ENCODE measurements at regions not wholly inside any gene's neighbourhood (a gene's known extent, or its start where the extent isn't known, plus 50 kb on each side); places are given as distances from the start of the nearest gene placed in this dataset.

DNA sequence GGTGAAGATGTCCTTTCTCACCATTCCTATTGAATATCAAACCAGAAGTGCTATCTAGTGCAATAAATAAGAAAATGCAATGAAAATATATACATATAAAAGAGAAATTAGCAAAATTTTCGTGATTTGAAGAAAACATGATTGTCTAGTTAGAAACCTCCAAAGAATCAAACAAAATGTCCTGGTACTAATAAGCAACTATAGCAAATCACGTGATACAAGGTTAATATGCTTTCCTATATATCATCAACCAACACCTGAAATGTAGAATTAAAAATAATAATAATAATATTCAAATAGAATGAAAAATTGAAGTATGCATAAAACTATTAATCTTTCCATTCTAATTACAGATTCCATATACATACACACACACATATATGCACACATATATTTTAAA is 183.9 kb upstream of the POM121L12 start:
- CTCF ChIA-PET (ENCODE audit: partially characterized antibody) = no interaction called here

DNA sequence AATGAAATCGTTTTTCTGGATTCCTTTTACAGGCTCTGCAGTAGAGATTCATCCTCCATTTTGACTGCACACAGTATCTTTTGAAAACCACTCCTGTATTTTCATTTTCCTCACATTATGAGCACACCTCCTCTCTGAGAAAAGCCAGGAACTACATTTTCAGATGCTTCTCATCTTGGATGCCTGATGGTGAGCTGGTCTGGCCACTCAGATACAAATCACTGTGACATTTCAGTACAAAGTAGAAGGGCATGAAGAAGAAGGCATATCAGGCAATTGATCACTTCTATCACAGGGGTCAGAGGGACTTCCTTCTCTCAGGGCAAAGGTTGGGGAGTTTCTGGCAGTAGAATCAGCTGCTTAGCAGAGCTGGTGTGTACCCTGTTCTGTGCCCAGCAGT is 192.0 kb upstream of the POM121L12 start:
- CTCF ChIA-PET (ENCODE audit: partially characterized antibody) = no interaction called here
- H3K4me3 Mint-ChIP-seq = no peak overlapping the region
- H3K9me3 ChIP-seq (ENCODE audit: control insufficient read depth in 1 of 2, low read length in 2 of 2) = peaks cover 0 to 8% of the 10 kb centered on the region in 2 donors
- no peak overlapping the region for H3K27ac Mint-ChIP-seq
- DNase-seq = no peak
- intact Hi-C loops (cut with micrococcal nuclease) = no loop called here
- no peaks in the 10 kb centered on the region for H3K4me1 ChIP-seq (ENCODE audit: insufficient read depth, low read length)
- H3K9me3 Mint-ChIP-seq = peaks cover 3 to 23% (median 14%) of the 10 kb centered on the region in 8 donors
- no peaks in the 10 kb centered on the region for H3K4me1 Mint-ChIP-seq
- no peaks in the 10 kb centered on the region for H3K27me3 Mint-ChIP-seq
- no peaks in the 10 kb centered on the region for H3K36me3 Mint-ChIP-seq
- H3K36me3 ChIP-seq (ENCODE audit: insufficient read depth, low read length) = no peaks in the 10 kb centered on the region
- no peak overlapping the region for H3K27ac ChIP-seq (ENCODE audit: low read depth, low read length)
- POLR2A ChIA-PET (ENCODE audit: partially characterized antibody) = no interaction called here
- no peak overlapping the region for H3K4me3 ChIP-seq (ENCODE audit: low read length in 2 of 2)
- no peaks in the 10 kb centered on the region for H3K27me3 ChIP-seq (ENCODE audit: insufficient read depth, low read length)

More for the DNA sequence above, 183.9 kb upstream of the POM121L12 start:
- Mint-ChIP-seq H3K36me3 (no peaks in the 10 kb centered on the region), H3K4me3 (no peak overlapping the region), H3K27me3 (no peaks in the 10 kb centered on the region), H3K9me3 (peaks cover 0 to 28% (median 6%) of the 10 kb centered on the region in 8 donors), H3K4me1 (no peaks in the 10 kb centered on the region), H3K27ac (no peak overlapping the region)
- Histone ChIP-seq H3K9me3 (ENCODE audit: control insufficient read depth in 1 of 2, low read length in 2 of 2) (peaks cover 0 to 4% of the 10 kb centered on the region in 2 donors), H3K27ac (ENCODE audit: low read depth, low read length) (no peak overlapping the region), H3K4me1 (ENCODE audit: insufficient read depth, low read length) (no peaks in the 10 kb centered on the region), H3K36me3 (ENCODE audit: insufficient read depth, low read length) (no peaks in the 10 kb centered on the region), H3K4me3 (ENCODE audit: low read length in 2 of 2) (no peak overlapping the region), H3K27me3 (ENCODE audit: insufficient read depth, low read length) (no peaks in the 10 kb centered on the region)
- intact Hi-C loops (cut with micrococcal nuclease) = no loop called here
- POLR2A ChIA-PET (ENCODE audit: partially characterized antibody) = no interaction called here
- DNase-seq = no peak

GRCh38 chr7:52842202-52842900 is 193.1 kb upstream of the POM121L12 start:
- peaks cover 3 to 26% (median 17%) of the 10 kb centered on the region in 8 donors for H3K9me3 Mint-ChIP-seq
- no peaks in the 10 kb centered on the region for H3K27me3 Mint-ChIP-seq
- H3K4me3 Mint-ChIP-seq = no peak overlapping the region
- Histone ChIP-seq H3K4me1 (ENCODE audit: insufficient read depth, low read length) (no peaks in the 10 kb centered on the region), H3K9me3 (ENCODE audit: control insufficient read depth in 1 of 2, low read length in 2 of 2) (peaks cover 0 to 8% of the 10 kb centered on the region in 2 donors), H3K27me3 (ENCODE audit: insufficient read depth, low read length) (no peaks in the 10 kb centered on the region), H3K36me3 (ENCODE audit: insufficient read depth, low read length) (no peaks in the 10 kb centered on the region), H3K27ac (ENCODE audit: low read depth, low read length) (no peak overlapping the region), H3K4me3 (ENCODE audit: low read length in 2 of 2) (no peak overlapping the region)
- H3K27ac Mint-ChIP-seq = no peak overlapping the region
- H3K36me3 Mint-ChIP-seq = no peaks in the 10 kb centered on the region
- DNase-seq = no peak
- ChIA-PET POLR2A (ENCODE audit: partially characterized antibody) (no interaction called here), CTCF (ENCODE audit: partially characterized antibody) (no interaction called here)
- intact Hi-C loops (cut with micrococcal nuclease) = no loop called here
- no peaks in the 10 kb centered on the region for H3K4me1 Mint-ChIP-seq

DNA sequence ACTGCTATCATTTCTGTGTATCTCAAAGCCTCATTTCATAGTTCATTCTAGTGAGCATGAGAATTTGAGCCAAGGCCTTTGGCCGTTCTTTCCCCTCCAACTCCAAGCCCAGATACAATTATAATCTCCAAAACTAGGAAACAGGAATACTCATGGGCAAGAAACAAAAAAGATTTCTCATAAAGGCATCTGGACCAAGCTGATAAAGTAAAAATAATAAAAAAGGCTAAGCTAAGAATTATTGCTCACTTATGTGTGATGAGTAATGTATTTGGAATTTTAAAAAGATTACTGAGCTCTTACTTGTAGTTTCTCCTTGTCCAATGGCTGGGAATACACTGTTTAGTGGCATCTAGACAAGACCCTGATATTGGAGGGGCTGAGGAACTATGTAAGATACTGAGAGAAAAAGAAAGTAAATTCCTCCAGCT is 196.4 kb upstream of the POM121L12 start:
- Mint-ChIP-seq H3K27ac (no peak overlapping the region), H3K9me3 (peaks cover 3 to 32% (median 14%) of the 10 kb centered on the region in 8 donors), H3K4me1 (no peaks in the 10 kb centered on the region), H3K36me3 (no peaks in the 10 kb centered on the region), H3K4me3 (no peak overlapping the region), H3K27me3 (no peaks in the 10 kb centered on the region)
- Histone ChIP-seq H3K4me3 (ENCODE audit: low read length in 2 of 2) (no peak overlapping the region), H3K27ac (ENCODE audit: low read depth, low read length) (no peak overlapping the region), H3K27me3 (ENCODE audit: insufficient read depth, low read length) (no peaks in the 10 kb centered on the region), H3K4me1 (ENCODE audit: insufficient read depth, low read length) (no peaks in the 10 kb centered on the region), H3K36me3 (ENCODE audit: insufficient read depth, low read length) (no peaks in the 10 kb centered on the region), H3K9me3 (ENCODE audit: control insufficient read depth in 1 of 2, low read length in 2 of 2) (no peaks in the 10 kb centered on the region)
- intact Hi-C loops (cut with micrococcal nuclease) = no loop called here
- ChIA-PET CTCF (ENCODE audit: partially characterized antibody) (no interaction called here), POLR2A (ENCODE audit: partially characterized antibody) (no interaction called here)
- DNase-seq = no peak

DNA sequence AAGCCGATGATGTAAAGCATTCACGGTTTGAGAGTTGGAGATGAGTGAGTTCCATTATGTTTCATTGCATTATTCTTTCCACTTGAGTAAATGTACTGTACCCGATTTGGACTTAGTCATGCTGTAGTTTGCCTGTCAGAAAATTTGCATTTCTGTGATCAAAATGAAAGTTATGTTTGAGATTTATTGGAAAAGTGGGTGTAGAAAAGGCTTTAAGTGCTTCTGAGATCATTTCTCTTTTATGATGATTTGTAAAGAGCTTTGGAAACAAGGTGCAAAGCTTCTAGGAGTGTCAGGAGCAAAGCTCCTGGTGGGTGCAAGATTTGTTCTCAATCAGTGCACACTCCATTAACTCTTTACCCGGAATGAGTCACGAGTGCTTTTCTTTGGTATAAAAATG is 204.1 kb upstream of the POM121L12 start:
- H3K27ac Mint-ChIP-seq = no peak overlapping the region
- Histone ChIP-seq H3K4me3 (ENCODE audit: low read length in 2 of 2) (no peak overlapping the region), H3K36me3 (ENCODE audit: insufficient read depth, low read length) (no peaks in the 10 kb centered on the region), H3K9me3 (ENCODE audit: control insufficient read depth in 1 of 2, low read length in 2 of 2) (peaks cover 0 to 3% of the 10 kb centered on the region in 2 donors), H3K27me3 (ENCODE audit: insufficient read depth, low read length) (no peaks in the 10 kb centered on the region), H3K4me1 (ENCODE audit: insufficient read depth, low read length) (no peaks in the 10 kb centered on the region), H3K27ac (ENCODE audit: low read depth, low read length) (no peak overlapping the region)
- no peak overlapping the region for H3K4me3 Mint-ChIP-seq
- ChIA-PET POLR2A (ENCODE audit: partially characterized antibody) (no interaction called here), CTCF (ENCODE audit: partially characterized antibody) (no interaction called here)
- DNase-seq = no peak
- peaks cover 3 to 28% (median 16%) of the 10 kb centered on the region in 8 donors for H3K9me3 Mint-ChIP-seq
- no peaks in the 10 kb centered on the region for H3K4me1 Mint-ChIP-seq
- no peaks in the 10 kb centered on the region for H3K36me3 Mint-ChIP-seq
- intact Hi-C loops (cut with micrococcal nuclease) = no loop called here
- no peaks in the 10 kb centered on the region for H3K27me3 Mint-ChIP-seq

DNA sequence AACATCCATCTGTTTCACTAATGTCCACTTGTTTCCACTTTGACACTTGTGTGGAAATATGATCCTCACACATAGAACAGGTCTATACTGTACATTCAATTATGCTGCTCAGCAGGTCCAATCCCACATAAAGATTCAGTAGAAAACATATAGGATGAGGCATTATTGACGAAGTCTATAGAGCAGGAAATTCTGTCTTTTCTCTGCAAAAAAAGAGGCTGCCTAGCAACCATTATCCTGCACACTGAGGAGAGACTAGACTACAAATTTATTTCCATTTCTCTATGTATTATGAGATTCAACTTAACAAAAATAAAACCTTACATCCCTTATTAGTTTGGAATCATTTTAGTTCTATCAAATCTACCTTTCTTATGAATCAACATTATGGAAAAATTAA is 204.6 kb upstream of the POM121L12 start:
- no peaks in the 10 kb centered on the region for H3K27me3 Mint-ChIP-seq
- Histone ChIP-seq H3K9me3 (ENCODE audit: control insufficient read depth in 1 of 2, low read length in 2 of 2) (peaks cover 0 to 3% of the 10 kb centered on the region in 2 donors), H3K4me1 (ENCODE audit: insufficient read depth, low read length) (no peaks in the 10 kb centered on the region), H3K36me3 (ENCODE audit: insufficient read depth, low read length) (no peaks in the 10 kb centered on the region), H3K4me3 (ENCODE audit: low read length in 2 of 2) (no peak overlapping the region), H3K27me3 (ENCODE audit: insufficient read depth, low read length) (no peaks in the 10 kb centered on the region), H3K27ac (ENCODE audit: low read depth, low read length) (no peak overlapping the region)
- no peaks in the 10 kb centered on the region for H3K36me3 Mint-ChIP-seq
- H3K4me3 Mint-ChIP-seq = no peak overlapping the region
- H3K27ac Mint-ChIP-seq = no peak overlapping the region
- peaks cover 3 to 29% (median 15%) of the 10 kb centered on the region in 8 donors for H3K9me3 Mint-ChIP-seq
- no peaks in the 10 kb centered on the region for H3K4me1 Mint-ChIP-seq
- intact Hi-C loops (cut with micrococcal nuclease) = no loop called here
- no peak for DNase-seq
- ChIA-PET CTCF (ENCODE audit: partially characterized antibody) (no interaction called here), POLR2A (ENCODE audit: partially characterized antibody) (no interaction called here)

DNA sequence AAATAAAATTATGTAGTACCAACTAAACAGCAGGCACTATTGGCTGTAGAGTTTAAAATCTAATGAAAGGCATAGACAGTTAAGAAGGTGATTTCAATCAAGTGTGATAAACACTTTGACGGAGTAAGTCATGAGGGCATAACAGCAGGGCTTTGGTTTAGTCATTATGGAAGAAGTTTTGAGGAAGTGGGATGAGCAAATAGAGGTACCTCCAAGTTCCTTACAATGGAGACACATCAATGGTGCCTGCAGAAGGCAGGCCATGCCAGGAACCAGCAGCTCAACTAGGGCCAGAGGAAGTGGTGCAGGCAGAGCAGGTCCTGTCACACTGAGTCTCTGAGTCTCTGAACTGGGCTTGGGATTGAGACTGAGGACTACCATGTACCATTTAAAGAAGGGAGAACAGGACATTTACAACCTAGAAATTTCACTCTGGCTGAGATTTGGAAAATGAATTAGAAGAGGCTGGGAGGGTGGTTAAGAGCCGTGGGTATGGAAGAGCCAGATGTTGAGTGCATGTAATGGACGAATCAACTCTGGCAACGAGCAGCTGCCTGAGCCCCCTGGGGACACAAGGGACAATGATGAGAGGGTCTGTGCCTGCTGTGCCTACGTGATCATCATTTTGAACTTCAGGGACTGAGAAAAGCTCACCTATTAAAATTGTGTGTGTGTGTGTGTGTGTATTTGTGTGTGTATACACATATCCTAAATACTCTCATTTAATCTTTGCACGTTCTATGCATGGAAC is 208.7 kb upstream of the POM121L12 start:
- H3K4me1 ChIP-seq (ENCODE audit: insufficient read depth, low read length) = no peaks in the 10 kb centered on the region
- Mint-ChIP-seq H3K36me3 (no peaks in the 10 kb centered on the region), H3K27me3 (no peaks in the 10 kb centered on the region), H3K27ac (no peak overlapping the region), H3K9me3 (peaks cover 8 to 49% (median 25%) of the 10 kb centered on the region in 8 donors), H3K4me3 (no peak overlapping the region), H3K4me1 (no peaks in the 10 kb centered on the region)
- no peaks in the 10 kb centered on the region for H3K36me3 ChIP-seq (ENCODE audit: insufficient read depth, low read length)
- intact Hi-C loops (cut with micrococcal nuclease) = no loop called here
- H3K9me3 ChIP-seq (ENCODE audit: control insufficient read depth in 1 of 2, low read length in 2 of 2) = no peaks in the 10 kb centered on the region
- H3K27me3 ChIP-seq (ENCODE audit: insufficient read depth, low read length) = no peaks in the 10 kb centered on the region
- no peak overlapping the region for H3K27ac ChIP-seq (ENCODE audit: low read depth, low read length)
- DNase-seq = no peak
- CTCF ChIA-PET (ENCODE audit: partially characterized antibody) = no interaction called here
- POLR2A ChIA-PET (ENCODE audit: partially characterized antibody) = no interaction called here
- H3K4me3 ChIP-seq (ENCODE audit: low read length in 2 of 2) = no peak overlapping the region

Measured in CD4-positive, alpha-beta memory T cell (primary cell).